ENCODE measurements at regions not wholly inside any gene's neighbourhood (a gene's known extent, or its start where the extent isn't known, plus 50 kb on each side); places are given as distances from the start of the nearest gene placed in this dataset.

DNA sequence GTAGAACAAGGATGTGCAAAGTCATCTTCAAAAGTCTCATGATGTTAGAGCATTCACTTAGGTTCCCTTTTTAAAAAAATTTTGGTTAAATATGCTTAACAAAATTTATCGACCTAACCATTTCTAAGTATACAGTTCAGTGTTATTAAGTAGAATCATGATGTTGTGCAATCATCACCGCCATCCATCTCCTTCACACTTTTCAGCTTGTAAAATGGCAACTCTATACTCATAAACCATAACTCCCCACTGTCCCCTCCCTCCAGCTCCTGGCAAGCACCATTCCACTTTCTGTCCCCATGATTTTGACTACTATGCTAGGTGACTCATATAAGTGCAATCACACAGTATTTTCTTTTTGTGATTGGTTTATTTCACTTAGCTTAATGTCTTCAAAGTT is 895.0 kb downstream of the TBL1XR1 start:
- TF ChIP-seq POLR2A (IDR thresholded peaks at IDR 0.05; ENCODE audit: low read length) (no peak), GATA1 (IDR thresholded peaks at IDR 0.05; ENCODE audit: low read depth, low read length) (no peak)

All from erythroblast (primary cell).